Spleen (tissue), 3 donors: ENCODE measurements at regions not wholly inside any gene's neighbourhood (a gene's known extent, or its start where the extent isn't known, plus 50 kb on each side); places are given as distances from the start of the nearest gene placed in this dataset.

ENCODE experiments used
- POLR2A ChIP-seq, 3 donors: fragments of 450-650 bp; IDR thresholded peaks; one replicate each; pipeline ENCODE4 v1.5.1; 2017; ENCODE audit warnings: antibody characterized with exemption in 3 of 3, mild to moderate bottlenecking in 1 of 3
- POLR2AphosphoS5 ChIP-seq, 3 donors: sonication (generic); formaldehyde crosslinking; IDR thresholded peaks; one replicate each; pipeline ENCODE4 v1.5.1; 2017; ENCODE audit warnings: antibody characterized with exemption in 3 of 3

DNA sequence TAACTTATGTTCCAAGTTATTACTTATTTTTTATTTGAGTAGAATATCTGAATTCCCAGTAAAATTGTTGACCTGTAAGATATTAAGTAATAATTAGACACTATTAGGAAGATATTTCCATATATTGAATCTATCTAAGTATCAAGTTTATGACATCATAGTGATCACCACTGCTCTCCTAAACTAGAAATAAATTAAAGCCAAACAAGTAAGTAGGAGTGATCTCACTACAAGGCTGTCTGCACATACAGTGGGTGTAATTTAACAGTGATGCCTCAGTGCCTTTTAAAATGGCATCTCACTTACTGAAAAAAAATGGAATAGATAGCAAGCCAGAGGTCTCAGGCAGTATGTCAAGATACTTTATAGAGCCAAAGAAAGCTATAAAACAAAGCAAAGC is 789.6 kb downstream of the KCTD16 start:
- no peak for TF ChIP-seq POLR2A (IDR thresholded peaks at IDR 0.05)
- TF ChIP-seq POLR2AphosphoS5 (IDR thresholded peaks at IDR 0.05), result no peak
